ENCODE measurements at regions not wholly inside any gene's neighbourhood (a gene's known extent, or its start where the extent isn't known, plus 50 kb on each side); places are given as distances from the start of the nearest gene placed in this dataset.
"Not testable (repeated sequence)": the region's sequence is repeated elsewhere in the genome, so short reads cannot be mapped to it uniquely, and the experiment has no call there.

GRCh38 chr17:47056687-47057086, 77.6 kb upstream of the RPRML start:
- not testable (repeated sequence) for H3K27me3 ChIP-seq (ENCODE audit: insufficient read depth, low read length); H4K20me1 ChIP-seq (ENCODE audit: insufficient read depth, low read length); DNase-seq (ENCODE audit: low read depth); H3K4me3 Mint-ChIP-seq (ENCODE audit: unreplicated experiment); H3K27ac Mint-ChIP-seq (ENCODE audit: unreplicated experiment); H3K4me1 Mint-ChIP-seq (ENCODE audit: low read depth, unreplicated experiment); H3K9ac ChIP-seq (ENCODE audit: low read length); H3K27ac ChIP-seq (ENCODE audit: low read depth, low read length); H2AFZ ChIP-seq (ENCODE audit: low read depth, low read length); H3K4me1 ChIP-seq (ENCODE audit: insufficient read depth, low read length); H3K36me3 ChIP-seq (ENCODE audit: insufficient read depth, low read length); H3K79me2 ChIP-seq (ENCODE audit: insufficient read depth, low read length); H3K4me2 ChIP-seq (ENCODE audit: low read length); H3K27me3 Mint-ChIP-seq (ENCODE audit: low read depth, unreplicated experiment); H3K9me3 ChIP-seq (ENCODE audit: insufficient read depth, low read depth, low read length); H3K9me3 Mint-ChIP-seq (ENCODE audit: unreplicated experiment); FAIRE-seq; H3K4me3 ChIP-seq (ENCODE audit: insufficient read depth, low read depth, low read length)
- peaks cover 14% of the 10 kb centered on the region for H3K36me3 Mint-ChIP-seq (ENCODE audit: low read depth, unreplicated experiment)
